ENCODE measurements at regions not wholly inside any gene's neighbourhood (a gene's known extent, or its start where the extent isn't known, plus 50 kb on each side); places are given as distances from the start of the nearest gene placed in this dataset.

DNA sequence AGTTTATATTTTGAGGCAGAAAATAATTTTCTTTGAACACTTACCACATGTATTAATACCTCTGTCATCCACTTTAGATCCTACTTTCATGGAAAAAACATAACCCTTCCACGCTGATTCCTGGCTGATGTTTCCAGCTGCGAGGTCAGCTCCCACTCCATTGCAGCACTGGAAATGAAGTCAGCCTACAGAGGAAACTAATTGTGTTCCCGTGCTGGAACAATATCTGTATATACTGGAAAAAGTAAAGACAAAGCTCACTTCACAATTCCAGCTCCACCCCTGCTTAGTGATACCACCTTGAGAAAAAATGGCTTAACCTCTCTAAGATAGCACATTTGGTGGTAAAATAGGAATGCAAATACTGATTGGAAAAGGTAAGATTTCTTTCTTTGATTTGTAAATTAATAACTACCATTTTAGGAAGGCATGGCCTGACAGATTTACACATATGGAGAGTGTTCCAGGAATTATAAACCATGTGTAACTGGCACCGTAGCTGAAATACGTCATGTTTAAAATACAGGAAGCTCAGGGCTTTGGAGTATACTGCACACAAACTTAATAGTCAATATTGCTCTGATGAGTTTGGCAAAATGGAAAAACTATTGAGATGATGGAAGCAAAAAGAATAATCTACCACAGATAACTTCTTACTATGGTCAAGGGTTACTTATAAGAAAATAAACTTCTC lies 90.0 kb downstream of the TRIB2 start:
- no peak for TF ChIP-seq POLR2A (IDR thresholded peaks at IDR 0.05; ENCODE audit: insufficient read depth in 1 of 2, low read depth in 2 of 2, low read length in 2 of 2)
- no peak for TF ChIP-seq EZH2 (conservative IDR thresholded peaks at IDR 0.05; ENCODE audit: low read depth, low read length)
- no peak for TF ChIP-seq ZBTB7A (CRISPR knock-in tag; IDR thresholded peaks at IDR 0.05)
- no peak for TF ChIP-seq ZNF274 (CRISPR knock-in tag; IDR thresholded peaks at IDR 0.05)
- TF ChIP-seq, protein P1, sequence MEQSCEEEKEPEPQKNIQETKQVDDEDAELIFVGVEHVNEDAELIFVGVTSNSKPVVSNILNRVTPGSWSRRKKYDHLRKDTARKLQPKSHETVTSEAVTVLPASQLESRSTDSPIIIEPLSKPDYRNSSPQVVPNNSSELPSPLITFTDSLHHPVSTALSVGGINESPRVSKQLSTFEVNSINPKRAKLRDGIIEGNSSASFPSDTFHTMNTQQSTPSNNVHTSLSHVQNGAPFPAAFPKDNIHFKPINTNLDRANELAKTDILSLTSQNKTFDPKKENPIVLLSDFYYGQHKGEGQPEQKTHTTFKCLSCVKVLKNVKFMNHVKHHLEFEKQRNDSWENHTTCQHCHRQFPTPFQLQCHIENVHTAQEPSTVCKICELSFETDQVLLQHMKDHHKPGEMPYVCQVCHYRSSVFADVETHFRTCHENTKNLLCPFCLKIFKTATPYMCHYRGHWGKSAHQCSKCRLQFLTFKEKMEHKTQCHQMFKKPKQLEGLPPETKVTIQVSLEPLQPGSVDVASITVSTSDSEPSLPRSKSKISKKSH (CRISPR knock-in tag; IDR thresholded peaks at IDR 0.05; ENCODE audit: borderline replicate concordance), result no peak
- no peak for TF ChIP-seq NBN (conservative IDR thresholded peaks at IDR 0.05)
- TF ChIP-seq, protein P2, sequence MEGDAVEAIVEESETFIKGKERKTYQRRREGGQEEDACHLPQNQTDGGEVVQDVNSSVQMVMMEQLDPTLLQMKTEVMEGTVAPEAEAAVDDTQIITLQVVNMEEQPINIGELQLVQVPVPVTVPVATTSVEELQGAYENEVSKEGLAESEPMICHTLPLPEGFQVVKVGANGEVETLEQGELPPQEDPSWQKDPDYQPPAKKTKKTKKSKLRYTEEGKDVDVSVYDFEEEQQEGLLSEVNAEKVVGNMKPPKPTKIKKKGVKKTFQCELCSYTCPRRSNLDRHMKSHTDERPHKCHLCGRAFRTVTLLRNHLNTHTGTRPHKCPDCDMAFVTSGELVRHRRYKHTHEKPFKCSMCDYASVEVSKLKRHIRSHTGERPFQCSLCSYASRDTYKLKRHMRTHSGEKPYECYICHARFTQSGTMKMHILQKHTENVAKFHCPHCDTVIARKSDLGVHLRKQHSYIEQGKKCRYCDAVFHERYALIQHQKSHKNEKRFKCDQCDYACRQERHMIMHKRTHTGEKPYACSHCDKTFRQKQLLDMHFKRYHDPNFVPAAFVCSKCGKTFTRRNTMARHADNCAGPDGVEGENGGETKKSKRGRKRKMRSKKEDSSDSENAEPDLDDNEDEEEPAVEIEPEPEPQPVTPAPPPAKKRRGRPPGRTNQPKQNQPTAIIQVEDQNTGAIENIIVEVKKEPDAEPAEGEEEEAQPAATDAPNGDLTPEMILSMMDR (CRISPR knock-in tag; IDR thresholded peaks at IDR 0.05), result no peak
- no peak for TF ChIP-seq LCORL (IDR thresholded peaks at IDR 0.05)
- TF ChIP-seq LCORL (CRISPR knock-in tag; IDR thresholded peaks at IDR 0.05), result no peak

All from HepG2 (cell line).